MCF 10A (cell line): ENCODE measurements at regions not wholly inside any gene's neighbourhood (a gene's known extent, or its start where the extent isn't known, plus 50 kb on each side); places are given as distances from the start of the nearest gene placed in this dataset.

Experiments used
- BruUV-seq: library from RNA; stranded (reverse); fragments of 400-500 nt; replicated peaks from 2 replicates; lab custom pipeline; 2021; lab: Mats Ljungman, UMichigan
- CTCF ChIA-PET: fragments of 300-600 bp; sonication (Branson Sonifier 250); formaldehyde crosslinking; extraction: SDS; loops from one replicate; lab custom pipeline; 2021; ENCODE audit warnings: antibody characterized with exemption, inconsistent platforms; lab: Yijun Ruan, JAX
- POLR2A ChIA-PET: fragments of 300-600, 350-650 bp; sonication (Branson Sonifier 250); formaldehyde crosslinking; extraction: SDS; loops from one replicate; lab custom pipeline; 2020; ENCODE audit warnings: antibody characterized with exemption, inconsistent platforms; lab: Yijun Ruan, JAX
- DNase-seq: peaks from one replicate; pipeline ENCODE4 v3.0.0-alpha.2; 2018; ENCODE audit not compliant: unreplicated experiment
- H3K27ac Mint-ChIP-seq: one replicate; pipeline ENCODE4 v1.8.0; 2022; ENCODE audit warnings: mild to moderate bottlenecking, low read depth, mixed read lengths; ENCODE audit not compliant: unreplicated experiment
- H3K27me3 Mint-ChIP-seq: one replicate; pipeline ENCODE4 v1.8.0; 2022; ENCODE audit warnings: mixed read lengths; ENCODE audit not compliant: insufficient read depth, unreplicated experiment
- H3K36me3 Mint-ChIP-seq: one replicate; pipeline ENCODE4 v1.8.0; 2022; ENCODE audit warnings: mild to moderate bottlenecking, moderate library complexity, mixed read lengths; ENCODE audit not compliant: insufficient read depth, unreplicated experiment
- H3K4me1 Mint-ChIP-seq: one replicate; pipeline ENCODE4 v1.8.0; 2022; ENCODE audit warnings: mixed read lengths; ENCODE audit not compliant: insufficient read depth, unreplicated experiment
- H3K4me3 Mint-ChIP-seq: one replicate; pipeline ENCODE4 v1.8.0; 2022; ENCODE audit warnings: mild to moderate bottlenecking, moderate library complexity, mixed read lengths; ENCODE audit not compliant: unreplicated experiment
- H3K9me3 Mint-ChIP-seq: one replicate; pipeline ENCODE4 v1.8.0; 2022; ENCODE audit warnings: mixed read lengths; ENCODE audit not compliant: unreplicated experiment
- intact Hi-C: fragments of 100-400 bp; cut with micrococcal nuclease; formaldehyde crosslinking; loops from 2 replicates; pipeline ENCODE4 v1.14.1; 2022
- TF ChIP-seq, protein P1 (sequence below): fragments of 200-600 bp; IDR thresholded peaks from one replicate; pipeline ENCODE4 v1.8.0; 2022; ENCODE audit warnings: antibody characterized with exemption, mild to moderate bottlenecking; ENCODE audit not compliant: unreplicated experiment

DNA sequence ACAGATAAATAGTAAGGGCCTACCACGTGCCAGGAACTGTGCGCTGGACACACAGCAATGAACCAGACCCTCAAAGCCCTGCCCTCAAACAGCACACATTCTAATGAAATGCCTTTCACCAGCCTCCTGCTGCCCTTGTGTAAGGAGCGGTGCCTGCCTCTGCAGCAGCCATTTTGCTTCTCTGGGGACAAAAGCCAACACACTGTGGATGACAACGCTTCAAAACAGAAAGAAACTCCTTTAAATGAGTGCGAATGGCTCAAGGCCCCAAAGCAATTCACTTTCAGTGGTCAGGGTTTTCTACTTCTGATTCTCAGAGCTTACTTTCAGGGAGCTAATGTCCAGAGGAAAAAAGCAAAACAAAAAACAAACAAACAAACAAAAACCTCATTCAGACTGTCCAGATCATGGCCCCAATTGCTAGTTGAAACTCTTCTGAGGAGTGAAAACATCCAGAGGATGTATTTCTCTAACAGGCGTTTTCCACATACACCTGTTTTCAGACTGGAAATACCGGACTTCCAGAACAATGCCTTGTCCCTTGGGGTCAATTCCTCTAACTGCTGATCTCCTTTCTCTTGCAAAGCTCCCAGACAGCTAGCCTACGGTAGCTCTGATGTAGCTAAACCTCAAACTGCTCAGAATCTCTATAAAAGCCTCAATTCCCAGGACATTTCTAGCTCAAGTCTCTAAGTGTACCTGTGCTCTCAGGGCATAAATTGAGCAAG, 323.3 kb upstream of the ZNF521 start:
- H3K36me3 Mint-ChIP-seq: peaks cover 6% of the 10 kb centered on the region
- CTCF ChIA-PET: interaction anchor here (1.0 kb wide), 1 partner anchor 11 kb away, joined by 4 read pairs; no protein-coding TSS in a partner anchor
- H3K9me3 Mint-ChIP-seq: peaks cover 24% of the 10 kb centered on the region
- BruUV-seq: no TSS peak
- TF ChIP-seq, protein P1, sequence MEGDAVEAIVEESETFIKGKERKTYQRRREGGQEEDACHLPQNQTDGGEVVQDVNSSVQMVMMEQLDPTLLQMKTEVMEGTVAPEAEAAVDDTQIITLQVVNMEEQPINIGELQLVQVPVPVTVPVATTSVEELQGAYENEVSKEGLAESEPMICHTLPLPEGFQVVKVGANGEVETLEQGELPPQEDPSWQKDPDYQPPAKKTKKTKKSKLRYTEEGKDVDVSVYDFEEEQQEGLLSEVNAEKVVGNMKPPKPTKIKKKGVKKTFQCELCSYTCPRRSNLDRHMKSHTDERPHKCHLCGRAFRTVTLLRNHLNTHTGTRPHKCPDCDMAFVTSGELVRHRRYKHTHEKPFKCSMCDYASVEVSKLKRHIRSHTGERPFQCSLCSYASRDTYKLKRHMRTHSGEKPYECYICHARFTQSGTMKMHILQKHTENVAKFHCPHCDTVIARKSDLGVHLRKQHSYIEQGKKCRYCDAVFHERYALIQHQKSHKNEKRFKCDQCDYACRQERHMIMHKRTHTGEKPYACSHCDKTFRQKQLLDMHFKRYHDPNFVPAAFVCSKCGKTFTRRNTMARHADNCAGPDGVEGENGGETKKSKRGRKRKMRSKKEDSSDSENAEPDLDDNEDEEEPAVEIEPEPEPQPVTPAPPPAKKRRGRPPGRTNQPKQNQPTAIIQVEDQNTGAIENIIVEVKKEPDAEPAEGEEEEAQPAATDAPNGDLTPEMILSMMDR: no peak
- intact Hi-C loops: no loop called here
- H3K27me3 Mint-ChIP-seq: no peaks in the 10 kb centered on the region
- H3K4me1 Mint-ChIP-seq: no peaks in the 10 kb centered on the region
- POLR2A ChIA-PET: no interaction called here
- DNase-seq: no peak
- no peak overlapping the region for H3K4me3 Mint-ChIP-seq
- H3K27ac Mint-ChIP-seq: no peak overlapping the region

- H3K27ac Mint-ChIP-seq: no peak overlapping the region
- peaks cover 6% of the 10 kb centered on the region for H3K36me3 Mint-ChIP-seq
- no peaks in the 10 kb centered on the region for H3K4me1 Mint-ChIP-seq
- no TSS peak for BruUV-seq
- intact Hi-C loops: no loop called here
- no peaks in the 10 kb centered on the region for H3K27me3 Mint-ChIP-seq
- no peak overlapping the region for H3K4me3 Mint-ChIP-seq
- ChIA-PET CTCF (no interaction called here), POLR2A (no interaction called here)
- DNase-seq: no peak
- TF ChIP-seq, protein P1: no peak
- peaks cover 30% of the 10 kb centered on the region for H3K9me3 Mint-ChIP-seq
Measured at GRCh38 chr18:25674183-25674582, 322.2 kb upstream of the ZNF521 start.

- ChIA-PET CTCF (no interaction called here), POLR2A (no interaction called here)
- BruUV-seq: no TSS peak
- H3K9me3 Mint-ChIP-seq: peaks cover 44% of the 10 kb centered on the region
- no peak for DNase-seq
- TF ChIP-seq, protein P1: no peak
- H3K27ac Mint-ChIP-seq: no peak overlapping the region
- H3K4me3 Mint-ChIP-seq: no peak overlapping the region
- peaks cover 6% of the 10 kb centered on the region for H3K36me3 Mint-ChIP-seq
- H3K27me3 Mint-ChIP-seq: no peaks in the 10 kb centered on the region
- intact Hi-C loops: no loop called here
- no peaks in the 10 kb centered on the region for H3K4me1 Mint-ChIP-seq
Measured at GRCh38 chr18:25672490-25672889, 320.5 kb upstream of the ZNF521 start.

GRCh38 chr18:25669741-25670140, 317.8 kb upstream of the ZNF521 start:
- no peaks in the 10 kb centered on the region for H3K4me1 Mint-ChIP-seq
- DNase-seq: no peak
- H3K27me3 Mint-ChIP-seq: no peaks in the 10 kb centered on the region
- CTCF ChIA-PET: interaction anchor here (0.6 kb wide), 1 partner anchor 601 kb away, joined by 5 read pairs; no protein-coding TSS in a partner anchor
- TF ChIP-seq, protein P1: no peak
- H3K9me3 Mint-ChIP-seq: peaks cover 44% of the 10 kb centered on the region
- BruUV-seq: no TSS peak
- H3K27ac Mint-ChIP-seq: no peak overlapping the region
- peaks cover 6% of the 10 kb centered on the region for H3K36me3 Mint-ChIP-seq
- intact Hi-C loops: no loop called here
- POLR2A ChIA-PET: interaction anchor here (0.7 kb wide), 1 partner anchor 47 kb away, joined by 3 read pairs; no protein-coding TSS in a partner anchor
- H3K4me3 Mint-ChIP-seq: no peak overlapping the region
